HL-60 (cell line): ENCODE measurements at regions not wholly inside any gene's neighbourhood (a gene's known extent, or its start where the extent isn't known, plus 50 kb on each side); places are given as distances from the start of the nearest gene placed in this dataset.

Experiments
- DNase-seq, 2 experiments: peaks; one replicate each; pipeline ENCODE4 v3.0.0-alpha.2; 2010 to 2020; ENCODE audit warnings: low read depth in 1 of 2, low spot score in 1 of 2
- H3K27ac ChIP-seq: fragments of 250-450 bp; sonication (Bioruptor Pico); replicated peaks from 2 replicates; pipeline ENCODE4 v1.5.1; 2020; ENCODE audit warnings: mild to moderate bottlenecking, moderate library complexity
- H3K27me3 ChIP-seq: fragments of 250-450 bp; sonication (Bioruptor Pico); 2 replicates; pipeline ENCODE4 v1.5.1; 2021; ENCODE audit warnings: mild to moderate bottlenecking, moderate library complexity; ENCODE audit not compliant: insufficient read depth, poor library complexity, severe bottlenecking
- H3K4me3 ChIP-seq: replicated peaks from 2 replicates; pipeline ENCODE4 v1.5.1; 2011; ENCODE audit warnings: mild to moderate bottlenecking, control low read depth, low read length; ENCODE audit not compliant: insufficient read depth
- CTCF ChIP-seq: IDR thresholded peaks from one replicate; pipeline ENCODE4 v1.5.1; 2011; ENCODE audit warnings: low read length, control low read depth, inconsistent platforms; ENCODE audit not compliant: insufficient read depth
- GABPA ChIP-seq: IDR thresholded peaks from 2 replicates; pipeline ENCODE4 v1.6.1; 2012; ENCODE audit warnings: low read depth
- POLR2AphosphoS5 ChIP-seq: IDR thresholded peaks from 2 replicates; pipeline ENCODE4 v1.6.1; 2012; ENCODE audit warnings: low read depth
- REST ChIP-seq: IDR thresholded peaks from 2 replicates; pipeline ENCODE4 v1.6.1; 2012; ENCODE audit warnings: low read depth; ENCODE audit not compliant: insufficient replicate concordance
- SPI1 ChIP-seq: IDR thresholded peaks from 2 replicates; pipeline ENCODE4 v1.6.1; 2012; ENCODE audit warnings: low read depth, mild to moderate bottlenecking, borderline replicate concordance

- Histone ChIP-seq H3K4me3 (no peak overlapping the region), H3K27me3 (no peaks in the 10 kb centered on the region), H3K27ac (no peak overlapping the region)
- DNase-seq = no peak
- no peak for TF ChIP-seq SPI1
- TF ChIP-seq CTCF = no peak
- TF ChIP-seq POLR2AphosphoS5 = no peak
- no peak for TF ChIP-seq REST
- TF ChIP-seq GABPA = no peak
Measured at GRCh38 chr12:93059925-93060665, 131.0 kb upstream of the EEA1 start.

- TF ChIP-seq CTCF = no peak
- no peak for TF ChIP-seq GABPA
- TF ChIP-seq REST = no peak
- TF ChIP-seq POLR2AphosphoS5 = no peak
- TF ChIP-seq SPI1 = no peak
- Histone ChIP-seq H3K4me3 (no peak overlapping the region), H3K27ac (no peak overlapping the region), H3K27me3 (no peaks in the 10 kb centered on the region)
- no peak for DNase-seq
Measured at GRCh38 chr12:93060666-93061472, 131.8 kb upstream of the EEA1 start.

- no peaks in the 10 kb centered on the region for H3K27me3 ChIP-seq
- H3K27ac ChIP-seq = no peak overlapping the region
- TF ChIP-seq GABPA (no peak), POLR2AphosphoS5 (no peak), CTCF (no peak), REST (no peak), SPI1 (no peak)
- DNase-seq = no peak
- H3K4me3 ChIP-seq = no peak overlapping the region
Measured at GRCh38 chr12:93061473-93062419, 132.7 kb upstream of the EEA1 start.
